GM21367 (cell line): ENCODE measurements at regions not wholly inside any gene's neighbourhood (a gene's known extent, or its start where the extent isn't known, plus 50 kb on each side); places are given as distances from the start of the nearest gene placed in this dataset.
"Not testable (repeated sequence)": the region's sequence is repeated elsewhere in the genome, so short reads cannot be mapped to it uniquely, and the experiment has no call there.

Experiments used
- ATAC-seq: cut with Tn5 transposase; IDR thresholded peaks from one replicate; pipeline ENCODE4 v1.9.1; 2021; ENCODE audit not compliant: unreplicated experiment

GRCh38 chr3:94323596-94323995 lies 260.7 kb downstream of the NSUN3 start:
- no peak for ATAC-seq

GRCh38 chr3:94331831-94332230 lies 269.0 kb downstream of the NSUN3 start:
- no peak for ATAC-seq

- ATAC-seq, result no peak
Measured at GRCh38 chr3:94336046-94336753, 273.3 kb downstream of the NSUN3 start.

GRCh38 chr3:94345101-94345500 lies 282.2 kb downstream of the NSUN3 start:
- ATAC-seq, result no peak

GRCh38 chr3:94349310-94349878 lies 286.5 kb downstream of the NSUN3 start:
- no peak for ATAC-seq

- no peak for ATAC-seq
Measured at GRCh38 chr3:94356581-94356980, 293.7 kb downstream of the NSUN3 start.

GRCh38 chr3:94359996-94360395 lies 297.1 kb downstream of the NSUN3 start:
- no peak for ATAC-seq

GRCh38 chr3:94360987-94361386 lies 298.1 kb downstream of the NSUN3 start:
- ATAC-seq, result no peak

- ATAC-seq, result no peak
Measured at GRCh38 chr3:94362393-94362792, 299.5 kb downstream of the NSUN3 start.

- ATAC-seq, result no peak
Measured at GRCh38 chr3:94365006-94365405, 302.1 kb downstream of the NSUN3 start.

- no peak for ATAC-seq
Measured at GRCh38 chr3:94372026-94372425, 309.2 kb downstream of the NSUN3 start.

- ATAC-seq, result no peak
Measured at GRCh38 chr3:94373456-94373855, 310.6 kb downstream of the NSUN3 start.

GRCh38 chr3:94374439-94375161 lies 311.7 kb downstream of the NSUN3 start:
- ATAC-seq, result no peak

- not testable (repeated sequence) for ATAC-seq
Measured at GRCh38 chr3:94377123-94377696, 314.3 kb downstream of the NSUN3 start.

- not testable (repeated sequence) for ATAC-seq
Measured at GRCh38 chr3:94377863-94378262, 315.0 kb downstream of the NSUN3 start.

- no peak for ATAC-seq
Measured at GRCh38 chr3:94378322-94378721, 315.5 kb downstream of the NSUN3 start.

GRCh38 chr3:94379264-94379663 lies 316.4 kb downstream of the NSUN3 start:
- ATAC-seq, result no peak

GRCh38 chr3:94394885-94395284 lies 332.0 kb downstream of the NSUN3 start:
- ATAC-seq, result no peak

GRCh38 chr3:94395851-94396250 lies 333.0 kb downstream of the NSUN3 start:
- ATAC-seq, result no peak

- ATAC-seq, result no peak
Measured at GRCh38 chr3:94398036-94398435, 335.2 kb downstream of the NSUN3 start.

- no peak for ATAC-seq
Measured at GRCh38 chr3:94401466-94401865, 338.6 kb downstream of the NSUN3 start.

- no peak for ATAC-seq
Measured at GRCh38 chr3:94402126-94402525, 339.3 kb downstream of the NSUN3 start.
